ENCODE measurements at regions not wholly inside any gene's neighbourhood (a gene's known extent, or its start where the extent isn't known, plus 50 kb on each side); places are given as distances from the start of the nearest gene placed in this dataset.

DNA sequence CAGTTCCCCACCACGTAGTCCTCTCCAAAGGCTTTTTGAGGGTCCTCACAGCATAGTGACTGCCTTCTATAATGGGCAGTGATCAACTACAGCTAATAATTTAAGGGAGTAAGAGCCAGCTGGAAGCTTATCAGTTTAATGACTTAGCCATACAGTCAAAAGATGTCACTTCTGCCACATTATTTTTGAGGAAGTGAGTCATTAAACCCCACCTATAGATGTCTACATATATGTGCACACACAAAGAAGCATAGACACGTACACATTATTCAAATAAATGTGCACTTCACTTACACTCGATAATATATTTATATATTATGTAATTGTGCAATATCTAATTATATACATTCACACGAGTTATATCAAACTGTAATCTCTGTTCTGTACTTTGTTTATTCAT, 1704.7 kb downstream of the KCNT2 start:
- no peak overlapping the region for H3K4me3 ChIP-seq
- intact Hi-C loops (cut with DNase I) = no loop called here

DNA sequence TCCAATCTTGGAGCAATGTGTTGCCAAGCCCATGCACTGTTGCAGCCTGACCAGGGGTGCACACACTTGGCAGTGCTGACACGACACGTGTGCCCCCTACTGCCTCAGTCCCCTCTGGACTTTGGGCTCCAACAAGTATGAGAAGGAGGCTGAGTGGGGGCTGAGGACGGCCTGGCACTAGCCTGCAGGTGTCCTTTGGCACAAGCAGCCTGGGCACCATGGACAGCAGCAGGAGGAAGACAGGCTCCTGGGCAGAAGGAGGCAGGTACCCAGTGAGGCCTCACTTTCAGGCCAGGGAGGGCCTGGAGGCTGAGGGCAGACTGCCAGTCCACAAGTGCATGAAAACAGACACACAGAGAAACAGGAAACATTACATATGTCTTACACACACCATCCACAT, 1702.9 kb upstream of the B3GALT2 start:
- peak in 1 of 2 donors; percentile 47 for ATAC-seq
- intact Hi-C loops (cut with DNase I) = no loop called here
- TF ChIP-seq, protein P1, sequence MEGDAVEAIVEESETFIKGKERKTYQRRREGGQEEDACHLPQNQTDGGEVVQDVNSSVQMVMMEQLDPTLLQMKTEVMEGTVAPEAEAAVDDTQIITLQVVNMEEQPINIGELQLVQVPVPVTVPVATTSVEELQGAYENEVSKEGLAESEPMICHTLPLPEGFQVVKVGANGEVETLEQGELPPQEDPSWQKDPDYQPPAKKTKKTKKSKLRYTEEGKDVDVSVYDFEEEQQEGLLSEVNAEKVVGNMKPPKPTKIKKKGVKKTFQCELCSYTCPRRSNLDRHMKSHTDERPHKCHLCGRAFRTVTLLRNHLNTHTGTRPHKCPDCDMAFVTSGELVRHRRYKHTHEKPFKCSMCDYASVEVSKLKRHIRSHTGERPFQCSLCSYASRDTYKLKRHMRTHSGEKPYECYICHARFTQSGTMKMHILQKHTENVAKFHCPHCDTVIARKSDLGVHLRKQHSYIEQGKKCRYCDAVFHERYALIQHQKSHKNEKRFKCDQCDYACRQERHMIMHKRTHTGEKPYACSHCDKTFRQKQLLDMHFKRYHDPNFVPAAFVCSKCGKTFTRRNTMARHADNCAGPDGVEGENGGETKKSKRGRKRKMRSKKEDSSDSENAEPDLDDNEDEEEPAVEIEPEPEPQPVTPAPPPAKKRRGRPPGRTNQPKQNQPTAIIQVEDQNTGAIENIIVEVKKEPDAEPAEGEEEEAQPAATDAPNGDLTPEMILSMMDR (IDR thresholded peaks at IDR 0.05) = no peak

More for the DNA sequence above, 1704.7 kb downstream of the KCNT2 start:
- no peaks in the 10 kb centered on the region for H3K4me1 ChIP-seq
- no peak for DNase-seq
- H3K27ac ChIP-seq = no peak overlapping the region
- no peak for ATAC-seq
- no peaks in the 10 kb centered on the region for H3K27me3 ChIP-seq (ENCODE audit: low read depth)
- H3K9me3 ChIP-seq = no peaks in the 10 kb centered on the region
- TF ChIP-seq, protein P1 (IDR thresholded peaks at IDR 0.05) = no peak
- no peaks in the 10 kb centered on the region for H3K36me3 ChIP-seq

DNA sequence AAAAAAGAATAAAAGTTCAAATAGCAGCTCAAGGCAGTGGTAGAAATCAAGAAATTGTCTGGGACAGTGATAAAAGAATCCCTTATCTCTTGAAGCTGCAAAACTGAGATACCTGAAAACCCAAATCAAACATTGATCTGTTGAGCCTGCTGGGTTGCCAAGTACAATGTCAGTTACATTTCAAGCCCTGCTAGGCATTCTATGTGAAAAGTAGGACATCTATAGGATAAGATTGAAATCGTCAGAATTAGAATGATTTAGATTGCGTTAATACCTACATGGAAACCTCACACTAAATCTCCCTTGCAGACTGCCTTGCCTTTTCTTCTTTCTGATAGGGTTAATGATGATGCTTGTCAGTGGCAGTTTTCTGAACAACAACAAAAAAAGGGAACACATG, 1684.4 kb upstream of the B3GALT2 start:
- Histone ChIP-seq H3K27ac (no peak overlapping the region), H3K4me1 (no peaks in the 10 kb centered on the region), H3K36me3 (no peaks in the 10 kb centered on the region), H3K4me3 (no peak overlapping the region), H3K27me3 (ENCODE audit: low read depth) (no peaks in the 10 kb centered on the region), H3K9me3 (no peaks in the 10 kb centered on the region)
- TF ChIP-seq, protein P1 (IDR thresholded peaks at IDR 0.05) = no peak
- intact Hi-C loops (cut with DNase I) = no loop called here
- no peak for DNase-seq
- ATAC-seq = no peak

More for the DNA sequence above, 1702.9 kb upstream of the B3GALT2 start:
- Histone ChIP-seq H3K36me3 (no peaks in the 10 kb centered on the region), H3K9me3 (no peaks in the 10 kb centered on the region), H3K27ac (no peak overlapping the region), H3K4me1 (no peaks in the 10 kb centered on the region), H3K4me3 (no peak overlapping the region), H3K27me3 (ENCODE audit: low read depth) (no peaks in the 10 kb centered on the region)
- DNase-seq = no peak

DNA sequence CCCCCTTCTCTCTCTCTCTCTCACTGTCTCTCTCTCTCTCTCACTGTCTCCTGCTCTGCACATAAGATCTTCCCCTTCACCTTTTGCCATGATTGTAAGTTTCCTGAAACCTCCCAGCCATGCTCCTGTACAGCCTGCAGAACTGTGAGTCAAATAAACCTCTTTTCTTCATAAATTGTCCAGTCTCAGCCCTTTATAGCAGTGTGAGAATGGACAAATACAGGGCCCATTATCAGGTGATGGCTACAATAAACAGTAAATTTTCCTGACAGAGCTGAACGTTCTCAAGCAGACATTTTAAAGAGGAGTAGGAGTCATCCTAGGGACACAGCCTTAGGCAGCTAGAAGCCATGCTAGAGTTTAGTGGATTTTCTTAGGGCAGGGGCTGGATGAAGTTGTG, 1679.7 kb upstream of the B3GALT2 start:
- H3K36me3 ChIP-seq = no peaks in the 10 kb centered on the region
- intact Hi-C loops (cut with DNase I) = no loop called here
- H3K27me3 ChIP-seq (ENCODE audit: low read depth) = no peaks in the 10 kb centered on the region
- H3K27ac ChIP-seq = no peak overlapping the region
- peaks cover 9% of the 10 kb centered on the region for H3K9me3 ChIP-seq
- TF ChIP-seq, protein P1 (IDR thresholded peaks at IDR 0.05) = no peak
- ATAC-seq (no peak), DNase-seq (no peak)
- H3K4me1 ChIP-seq = no peaks in the 10 kb centered on the region
- no peak overlapping the region for H3K4me3 ChIP-seq

DNA sequence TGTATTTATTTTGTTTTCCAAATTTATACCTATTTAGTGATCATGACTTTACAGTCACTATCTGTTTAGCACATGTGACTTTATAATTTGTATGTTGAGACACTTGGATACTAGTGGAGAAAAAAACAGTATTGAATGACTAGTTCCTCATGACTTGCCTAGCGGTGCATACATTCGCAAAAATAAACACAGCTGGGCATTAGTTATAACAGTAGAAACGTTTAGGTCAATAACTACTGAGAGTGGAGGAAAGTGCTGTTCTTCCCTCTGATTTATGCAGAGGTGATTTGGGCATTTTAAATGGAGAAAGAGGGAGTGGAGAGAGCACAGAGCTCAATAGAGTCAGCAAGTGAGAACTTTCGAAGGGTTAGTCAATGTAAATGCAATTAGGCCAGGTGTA, 1679.0 kb upstream of the B3GALT2 start:
- no peak for DNase-seq

More for the DNA sequence above, 1679.0 kb upstream of the B3GALT2 start:
- Histone ChIP-seq H3K4me1 (no peaks in the 10 kb centered on the region), H3K4me3 (no peak overlapping the region), H3K9me3 (peaks cover 9% of the 10 kb centered on the region), H3K27ac (no peak overlapping the region), H3K36me3 (no peaks in the 10 kb centered on the region), H3K27me3 (ENCODE audit: low read depth) (no peaks in the 10 kb centered on the region)
- TF ChIP-seq, protein P1 (IDR thresholded peaks at IDR 0.05) = no peak
- intact Hi-C loops (cut with DNase I) = no loop called here
- ATAC-seq = no peak
